GM19372 (cell line): ENCODE measurements at regions not wholly inside any gene's neighbourhood (a gene's known extent, or its start where the extent isn't known, plus 50 kb on each side); places are given as distances from the start of the nearest gene placed in this dataset.

Experiments
- ATAC-seq: cut with Tn5 transposase; IDR thresholded peaks from one replicate; pipeline ENCODE4 v1.9.1; 2021; ENCODE audit warnings: mild to moderate bottlenecking, low read depth, moderate library complexity; ENCODE audit not compliant: unreplicated experiment

- no peak for ATAC-seq
Observed at GRCh38 chr15:70508561-70509281, 254.6 kb downstream of the UACA start.

DNA sequence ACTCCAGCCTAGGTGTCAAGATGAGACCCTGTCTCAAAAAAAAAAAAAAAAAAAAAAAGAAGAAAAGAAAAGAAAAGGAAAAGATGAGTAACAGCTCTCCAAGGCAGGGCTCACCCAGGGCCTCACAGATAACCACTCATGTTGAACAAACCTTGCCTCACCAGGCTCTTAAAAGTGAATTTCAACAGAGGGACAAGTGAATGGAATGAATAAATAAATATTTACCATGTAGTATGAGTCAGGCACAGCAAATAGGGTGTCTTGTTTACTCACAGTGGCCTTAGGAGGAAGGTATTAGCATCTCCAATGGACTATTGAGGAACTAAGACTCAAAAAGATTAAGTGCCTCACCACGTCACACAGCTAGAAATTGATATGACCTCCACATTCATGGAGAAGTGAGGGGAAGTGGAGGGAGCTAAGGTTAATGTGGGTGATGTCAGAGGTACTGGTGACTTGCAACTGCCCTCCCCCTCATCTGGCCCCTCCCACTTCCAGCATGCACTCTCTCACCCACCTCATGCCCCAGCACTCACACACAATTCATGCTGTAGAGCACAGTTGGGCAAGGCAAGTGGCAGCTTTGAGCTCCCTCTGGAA lies 255.5 kb downstream of the UACA start:
- ATAC-seq: no peak

- ATAC-seq: no peak
Observed at GRCh38 chr15:70505936-70506912, 257.1 kb downstream of the UACA start.

DNA sequence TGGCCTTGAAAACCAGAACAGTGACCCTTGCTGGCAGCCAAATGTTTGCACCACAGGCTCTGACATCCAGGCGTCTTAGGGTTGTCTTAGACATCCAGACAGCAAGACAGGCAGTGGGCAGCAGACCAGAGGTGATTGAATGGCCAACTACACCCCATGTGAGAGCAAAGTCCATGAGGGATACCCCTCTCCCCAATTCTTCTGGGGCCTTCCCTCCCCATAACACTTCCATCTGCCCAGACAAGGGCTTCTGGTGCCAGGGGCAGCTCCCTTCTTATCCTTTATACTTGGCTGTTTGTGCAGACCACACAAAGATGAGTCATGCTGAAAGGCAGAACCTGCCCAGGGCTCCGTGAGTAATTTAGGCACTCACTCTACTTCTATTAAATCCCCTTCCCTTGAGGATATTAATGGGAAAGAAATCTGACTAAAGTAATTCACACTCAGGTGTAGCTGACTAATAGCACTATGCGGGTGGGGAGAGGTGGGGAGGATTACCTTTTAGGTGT lies 257.9 kb downstream of the UACA start:
- ATAC-seq: no peak

GRCh38 chr15:70504988-70505387 lies 258.4 kb downstream of the UACA start:
- ATAC-seq: no peak

- peak; percentile 55 for ATAC-seq
Observed at GRCh38 chr15:70504299-70504951, 258.9 kb downstream of the UACA start.

DNA sequence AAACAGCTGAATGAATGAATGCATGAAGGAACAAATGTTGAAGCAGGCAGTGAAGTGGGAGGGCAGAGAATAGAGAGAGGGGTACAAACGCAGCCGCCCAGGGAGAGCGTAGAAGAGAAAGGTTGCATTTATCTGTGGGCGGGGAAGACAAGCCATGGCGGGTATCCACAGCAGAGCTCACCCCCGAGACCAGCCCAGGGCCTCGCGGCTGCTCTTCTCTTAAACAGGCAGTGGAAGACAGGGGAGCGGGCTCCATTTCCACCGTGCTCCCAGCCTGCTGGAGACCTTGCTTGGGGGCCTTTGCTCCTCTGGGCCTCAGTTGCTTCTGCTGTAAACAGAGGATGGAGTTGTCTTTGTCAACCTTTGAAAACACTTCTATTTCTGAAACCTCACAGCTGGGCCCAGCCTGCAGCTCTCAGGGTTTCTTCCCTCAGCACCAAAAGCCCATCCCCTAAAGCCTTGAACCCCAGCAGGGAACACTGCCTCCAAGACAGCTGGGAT lies 259.5 kb downstream of the UACA start:
- ATAC-seq: no peak

GRCh38 chr15:70503073-70503745 lies 260.1 kb downstream of the UACA start:
- ATAC-seq: no peak

DNA sequence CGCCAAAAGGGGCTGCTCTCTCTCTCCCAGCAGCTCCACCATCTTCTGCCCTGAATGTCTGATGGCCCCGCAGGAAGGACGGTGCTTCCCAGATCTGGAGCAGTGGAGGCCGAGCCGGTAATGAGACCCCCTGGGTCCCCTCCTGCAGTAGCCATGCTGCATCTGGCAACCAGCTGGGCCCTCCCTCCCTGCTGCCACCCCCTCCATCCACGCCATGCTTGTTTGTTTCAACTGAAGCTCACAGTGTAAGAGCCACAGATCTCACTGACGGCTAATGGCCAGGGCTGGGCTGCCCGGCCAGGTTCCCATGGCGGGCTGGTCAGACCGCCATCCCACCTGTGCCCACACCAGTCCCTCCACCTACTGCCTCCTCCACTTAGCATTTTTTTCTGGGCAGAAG lies 260.8 kb downstream of the UACA start:
- no peak for ATAC-seq

- ATAC-seq: no peak
Observed at GRCh38 chr15:70501849-70502248, 261.5 kb downstream of the UACA start.

GRCh38 chr15:70501121-70501727 lies 262.1 kb downstream of the UACA start:
- ATAC-seq: no peak

- ATAC-seq: no peak
Observed at GRCh38 chr15:70499791-70500190, 263.6 kb downstream of the UACA start.

DNA sequence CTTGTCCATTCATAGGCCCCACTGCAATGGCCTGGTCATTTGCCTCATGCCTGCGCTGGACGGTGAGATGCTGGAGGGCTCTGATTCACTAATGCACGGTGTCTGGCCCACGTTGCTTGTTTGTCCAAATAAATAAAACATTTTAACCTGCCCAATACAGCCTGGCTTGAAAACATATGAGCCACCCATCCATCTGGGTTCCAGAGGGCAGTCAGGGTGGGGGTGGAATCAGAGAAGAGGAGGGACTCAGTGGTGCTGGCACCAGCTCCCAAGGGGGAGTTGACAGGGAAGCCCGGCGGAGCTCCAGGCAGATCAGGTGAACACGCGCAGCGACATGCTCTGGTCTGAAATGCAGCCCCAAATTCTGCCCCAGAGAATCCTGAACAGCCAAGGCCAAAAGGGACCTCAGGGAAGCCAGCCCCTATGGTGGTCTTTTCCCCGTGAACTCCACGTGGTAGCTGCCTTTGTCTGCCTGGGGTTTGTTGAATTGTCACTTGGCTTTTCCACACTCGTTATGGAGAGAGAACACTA lies 265.2 kb downstream of the UACA start:
- no peak for ATAC-seq

GRCh38 chr15:70497661-70498060 lies 265.7 kb downstream of the UACA start:
- ATAC-seq: no peak

DNA sequence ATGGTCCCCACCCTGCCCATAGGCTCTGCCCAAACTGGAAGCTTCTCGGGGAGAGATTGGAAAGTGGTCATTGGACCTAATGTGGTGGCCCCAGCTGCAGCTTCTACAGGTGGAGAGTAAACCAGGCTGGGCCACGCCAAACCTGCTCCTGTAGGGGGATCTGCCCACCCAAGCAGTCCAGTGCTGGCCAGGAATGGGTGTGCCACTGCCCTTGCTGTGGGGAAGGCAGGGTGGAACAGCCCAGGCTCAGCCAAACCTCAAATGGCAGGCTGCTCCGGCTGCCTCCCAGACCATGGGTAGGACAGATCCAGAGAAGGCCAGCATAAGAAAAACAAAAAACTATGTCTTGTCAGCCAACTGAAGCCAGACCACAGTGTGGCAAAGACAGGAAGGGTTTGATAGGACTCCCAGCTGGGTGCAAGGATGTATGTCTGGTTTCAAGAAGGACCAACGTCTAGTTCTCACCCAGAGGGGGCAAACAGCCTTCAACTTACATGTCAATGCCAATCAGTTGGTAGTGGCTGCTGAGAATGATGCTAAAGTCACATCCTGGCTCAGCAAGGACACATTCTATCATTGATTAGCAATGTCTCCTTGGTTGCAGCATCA lies 267.3 kb downstream of the UACA start:
- no peak for ATAC-seq

GRCh38 chr15:70494852-70495571 lies 268.3 kb downstream of the UACA start:
- ATAC-seq: no peak

GRCh38 chr15:70494517-70494851 lies 268.9 kb downstream of the UACA start:
- ATAC-seq: no peak
